GM12878 (cell line): ENCODE measurements at regions not wholly inside any gene's neighbourhood (a gene's known extent, or its start where the extent isn't known, plus 50 kb on each side); places are given as distances from the start of the nearest gene placed in this dataset.

Experiments
- CREB1 ChIP-seq: IDR thresholded peaks from 2 replicates; pipeline ENCODE4 v1.6.1; 2012; ENCODE audit warnings: low read depth, mild to moderate bottlenecking, inconsistent platforms
- EZH2 ChIP-seq: IDR thresholded peaks from 2 replicates; pipeline ENCODE4 v1.6.1; 2012; ENCODE audit warnings: low read depth, mild to moderate bottlenecking, control low read depth, inconsistent platforms, low read length, borderline replicate concordance; ENCODE audit not compliant: control insufficient read depth
- NFYB ChIP-seq: IDR thresholded peaks from 2 replicates; pipeline ENCODE4 v1.6.1; 2011; ENCODE audit warnings: low read depth, mild to moderate bottlenecking, low read length, improper control_type of control experiment, moderate library complexity; ENCODE audit not compliant: insufficient read depth
- SKIL ChIP-seq: fragments of 450-650 bp; IDR thresholded peaks from 2 replicates; pipeline ENCODE4 v1.6.1; 2017; ENCODE audit warnings: mild to moderate bottlenecking, low read depth, inconsistent platforms; ENCODE audit not compliant: poor library complexity, severe bottlenecking
- SMC3 ChIP-seq: IDR thresholded peaks from 2 replicates; pipeline ENCODE4 v1.6.1; 2011; ENCODE audit warnings: low read length, improper control_type of control experiment, borderline replicate concordance
- SPI1 ChIP-seq: IDR thresholded peaks from 2 replicates; pipeline ENCODE4 v1.6.1; 2011; ENCODE audit warnings: low read depth, mild to moderate bottlenecking, low read length, moderate library complexity, borderline replicate concordance; ENCODE audit not compliant: insufficient read depth
- SRF ChIP-seq, 2 experiments: IDR thresholded peaks; 2 replicates each; pipeline ENCODE4 v1.6.1; 2011; ENCODE audit warnings: low read depth in 2 of 2, low read length in 2 of 2, mild to moderate bottlenecking in 1 of 2, moderate library complexity in 1 of 2
- ZNF274 ChIP-seq: IDR thresholded peaks from one replicate; pipeline ENCODE4 v1.8.0; 2011; ENCODE audit not compliant: insufficient read length, insufficient read depth
- ZSCAN29 ChIP-seq: fragments of 450-650 bp; IDR thresholded peaks from 2 replicates; pipeline ENCODE4 v1.6.1; 2017; ENCODE audit warnings: mild to moderate bottlenecking, moderate library complexity
- TF ChIP-seq, protein P1 (sequence below), 3 experiments: IDR thresholded peaks in 2 of 3; conservative IDR thresholded peaks in 1 of 3; 2 replicates each; pipeline ENCODE4 v1.5.1; 2011; ENCODE audit warnings: low read depth in 3 of 3, low read length in 3 of 3, mild to moderate bottlenecking in 3 of 3, control low read depth in 2 of 3, moderate library complexity in 2 of 3, inconsistent platforms in 1 of 3, mixed read lengths in 1 of 3; ENCODE audit not compliant: control insufficient read depth in 2 of 3, insufficient read depth in 1 of 3; ENCODE audit errors: extremely low read depth in 1 of 3

DNA sequence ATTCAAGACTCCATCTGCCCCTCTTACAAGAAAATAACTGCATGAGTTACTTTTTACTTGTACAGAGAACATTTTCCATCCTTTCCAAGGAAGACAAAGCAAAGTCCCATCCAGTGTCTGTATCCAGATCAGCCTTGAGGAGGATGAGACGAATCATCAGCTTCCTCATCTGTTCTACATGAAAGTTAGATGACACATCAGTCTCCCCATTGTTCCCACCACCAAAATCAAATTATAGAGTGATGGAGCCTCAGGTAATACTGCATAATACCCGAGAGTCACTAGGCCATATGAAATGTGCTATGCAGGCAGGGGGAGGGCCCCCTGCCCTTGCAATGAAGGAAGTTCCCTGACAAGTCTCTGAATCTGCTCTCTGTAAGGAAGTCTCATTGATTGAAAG, 1244.6 kb upstream of the SLC10A2 start:
- TF ChIP-seq, protein P1, sequence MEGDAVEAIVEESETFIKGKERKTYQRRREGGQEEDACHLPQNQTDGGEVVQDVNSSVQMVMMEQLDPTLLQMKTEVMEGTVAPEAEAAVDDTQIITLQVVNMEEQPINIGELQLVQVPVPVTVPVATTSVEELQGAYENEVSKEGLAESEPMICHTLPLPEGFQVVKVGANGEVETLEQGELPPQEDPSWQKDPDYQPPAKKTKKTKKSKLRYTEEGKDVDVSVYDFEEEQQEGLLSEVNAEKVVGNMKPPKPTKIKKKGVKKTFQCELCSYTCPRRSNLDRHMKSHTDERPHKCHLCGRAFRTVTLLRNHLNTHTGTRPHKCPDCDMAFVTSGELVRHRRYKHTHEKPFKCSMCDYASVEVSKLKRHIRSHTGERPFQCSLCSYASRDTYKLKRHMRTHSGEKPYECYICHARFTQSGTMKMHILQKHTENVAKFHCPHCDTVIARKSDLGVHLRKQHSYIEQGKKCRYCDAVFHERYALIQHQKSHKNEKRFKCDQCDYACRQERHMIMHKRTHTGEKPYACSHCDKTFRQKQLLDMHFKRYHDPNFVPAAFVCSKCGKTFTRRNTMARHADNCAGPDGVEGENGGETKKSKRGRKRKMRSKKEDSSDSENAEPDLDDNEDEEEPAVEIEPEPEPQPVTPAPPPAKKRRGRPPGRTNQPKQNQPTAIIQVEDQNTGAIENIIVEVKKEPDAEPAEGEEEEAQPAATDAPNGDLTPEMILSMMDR (IDR thresholded peaks at IDR 0.05 in 2 of 3, conservative IDR thresholded peaks at IDR 0.05 in 1 of 3; ENCODE audit: control insufficient read depth in 2 of 3, extremely low read depth in 1 of 3, insufficient read depth in 1 of 3, low read depth in 3 of 3, low read length in 3 of 3), result no peak
- no peak for TF ChIP-seq NFYB
- no peak for TF ChIP-seq CREB1
- TF ChIP-seq ZSCAN29, result no peak
- no peak for TF ChIP-seq SRF (IDR thresholded peaks at IDR 0.05; ENCODE audit: low read depth in 2 of 2, low read length in 2 of 2)
- no peak for TF ChIP-seq EZH2
- no peak for TF ChIP-seq SKIL
- no peak for TF ChIP-seq SMC3
- no peak for TF ChIP-seq ZNF274
- no peak for TF ChIP-seq SPI1
